Right hindlimb (tissue), 1 donor: ENCODE measurements at regions not wholly inside any gene's neighbourhood (a gene's known extent, or its start where the extent isn't known, plus 50 kb on each side); places are given as distances from the start of the nearest gene placed in this dataset.
"Not testable (repeated sequence)": the region's sequence is repeated elsewhere in the genome, so short reads cannot be mapped to it uniquely, and the experiment has no call there.

Experiments
- DNase-seq: peaks from one replicate; pipeline ENCODE4 v3.0.0-alpha.2; 2018

DNA sequence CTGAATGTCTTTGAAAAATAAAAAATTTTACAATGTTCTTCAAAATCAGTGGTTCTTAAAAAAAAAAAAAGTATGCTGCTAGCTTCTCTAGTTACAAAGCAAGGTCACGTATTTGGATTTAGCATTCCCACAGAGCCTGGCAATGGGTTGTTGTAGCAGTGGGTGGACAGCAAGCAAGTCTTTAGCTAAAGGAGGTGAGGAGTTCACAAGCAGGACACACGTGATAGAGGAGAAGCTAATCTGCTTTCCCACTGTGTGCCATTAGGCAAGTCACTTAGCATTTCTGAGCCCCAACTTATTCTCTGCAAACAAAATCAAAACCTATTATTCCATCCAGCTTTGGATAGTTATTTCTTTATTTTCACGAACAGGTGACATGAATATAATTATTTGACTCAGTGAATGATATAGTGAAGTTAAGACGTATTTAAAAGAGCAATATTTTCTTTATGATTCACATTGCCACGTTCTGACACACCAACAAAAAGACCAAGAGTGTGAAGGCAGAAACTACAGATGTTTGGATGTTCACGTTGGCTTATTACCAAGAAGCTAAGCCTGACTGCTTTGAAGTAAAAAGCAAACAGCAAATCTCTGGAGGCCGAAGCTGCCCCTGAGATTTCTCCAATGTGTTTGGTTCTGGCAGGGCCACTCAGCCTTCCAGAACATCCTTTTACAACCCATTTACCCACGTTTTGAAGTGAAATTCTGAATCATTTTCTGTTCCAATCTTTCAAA lies 612.1 kb upstream of the CDH6 start:
- no peak for DNase-seq

DNA sequence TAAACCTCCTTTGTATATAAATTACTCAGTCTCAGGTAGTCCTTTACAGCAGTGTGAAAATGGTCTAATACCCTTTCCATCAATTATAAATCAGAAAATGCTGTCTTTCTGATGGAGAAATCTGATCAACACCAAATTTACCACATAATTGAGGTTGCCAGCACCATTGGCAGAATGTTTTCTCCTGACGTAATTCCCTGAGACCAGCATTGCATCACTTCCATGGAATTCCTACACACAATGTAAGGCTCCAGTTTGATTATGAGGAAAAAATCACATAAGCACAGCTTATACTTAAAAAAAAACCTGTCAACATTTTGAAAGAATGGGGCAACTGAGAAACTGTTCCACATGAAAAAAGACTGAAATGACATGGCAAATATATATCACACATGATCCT lies 618.7 kb upstream of the CDH6 start:
- no peak for DNase-seq

DNA sequence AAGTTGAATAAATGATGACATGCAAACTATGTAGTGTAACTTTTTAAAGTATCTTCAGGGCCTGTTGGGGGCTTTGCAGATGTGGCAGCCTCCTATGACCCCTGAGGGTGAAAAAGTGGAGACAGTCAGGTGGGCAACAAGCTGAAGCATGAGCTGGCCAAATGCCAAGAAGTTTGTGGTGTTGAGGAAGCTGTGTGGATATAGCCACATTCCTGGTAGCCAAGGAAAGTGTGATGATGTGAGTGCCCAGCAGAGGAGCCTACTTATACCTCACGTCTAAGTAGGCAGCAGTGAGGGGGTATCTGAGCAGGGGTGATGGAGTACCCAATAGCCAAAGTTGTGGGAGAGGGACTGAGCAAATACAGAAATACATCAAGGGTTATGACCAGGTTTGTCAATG lies 621.2 kb upstream of the CDH6 start:
- no peak for DNase-seq

DNA sequence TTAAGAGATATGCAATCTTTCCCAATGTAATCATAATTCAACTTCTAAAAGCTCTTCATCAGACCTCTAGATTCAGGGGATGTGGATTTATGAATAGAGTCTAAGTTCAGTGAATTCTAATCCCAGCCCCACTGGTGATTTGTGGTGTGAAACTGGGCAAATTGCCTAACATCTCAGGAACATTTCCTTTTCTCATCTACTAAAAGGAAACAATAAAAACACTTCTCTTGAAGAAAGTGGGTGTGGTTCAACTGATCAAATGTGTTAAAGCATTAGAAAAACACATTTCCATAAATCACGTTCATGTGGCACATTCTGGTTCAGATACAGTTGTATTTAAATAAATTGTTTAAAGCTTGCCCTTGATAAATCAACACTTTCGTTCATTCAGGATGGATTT lies 631.7 kb upstream of the CDH6 start:
- DNase-seq: no peak

DNA sequence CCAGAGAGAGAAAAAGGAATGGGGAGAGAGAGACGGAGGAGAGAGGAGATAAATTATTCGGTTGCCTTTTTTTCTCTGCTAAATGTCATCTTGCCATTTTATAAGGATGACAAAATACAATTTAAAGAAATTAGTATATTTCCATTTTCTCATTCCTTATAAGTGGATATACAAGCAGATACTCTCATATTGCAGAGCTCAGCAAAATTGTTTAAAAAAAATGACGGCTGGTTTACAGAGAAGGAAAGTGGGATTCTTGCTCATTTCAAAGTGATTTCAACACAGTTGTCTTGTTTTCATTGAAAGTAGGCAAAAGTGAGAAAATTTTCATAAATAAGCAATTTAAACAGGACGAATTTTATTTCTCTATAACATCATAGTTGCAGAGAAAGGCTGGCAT lies 641.9 kb upstream of the CDH6 start:
- no peak for DNase-seq

DNA sequence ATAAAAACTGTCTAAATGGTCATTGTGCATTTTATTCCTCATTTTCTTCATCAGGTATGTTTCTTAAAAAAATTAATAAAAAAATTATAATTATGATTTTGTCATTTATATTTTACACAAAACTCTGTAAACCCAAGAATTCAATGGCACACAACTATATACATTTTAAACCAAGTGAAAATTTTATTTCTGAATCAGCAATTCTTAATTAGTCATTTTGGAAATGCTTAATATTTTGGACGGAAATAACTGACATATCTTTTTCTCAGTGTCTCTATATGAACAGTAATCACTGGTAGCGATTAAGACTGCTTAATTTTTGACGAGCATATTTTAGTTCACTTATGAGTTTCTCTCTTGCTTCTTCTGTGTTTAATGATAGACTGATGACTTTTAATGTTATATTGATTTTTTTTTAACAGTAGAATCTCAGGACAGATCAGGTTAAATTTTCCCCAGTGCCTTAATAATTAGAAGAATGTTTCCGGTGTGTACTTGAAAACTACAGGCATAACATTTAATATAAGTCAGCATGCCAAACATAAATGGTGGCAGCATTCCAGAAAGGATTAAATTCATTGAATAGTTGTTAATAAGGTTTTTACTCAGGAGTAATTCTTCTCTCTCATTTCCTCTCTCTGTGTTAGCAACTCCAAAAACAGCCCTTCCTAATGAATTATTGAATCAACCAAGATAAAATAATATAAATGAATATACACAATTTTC lies 644.7 kb upstream of the CDH6 start:
- DNase-seq: no peak

DNA sequence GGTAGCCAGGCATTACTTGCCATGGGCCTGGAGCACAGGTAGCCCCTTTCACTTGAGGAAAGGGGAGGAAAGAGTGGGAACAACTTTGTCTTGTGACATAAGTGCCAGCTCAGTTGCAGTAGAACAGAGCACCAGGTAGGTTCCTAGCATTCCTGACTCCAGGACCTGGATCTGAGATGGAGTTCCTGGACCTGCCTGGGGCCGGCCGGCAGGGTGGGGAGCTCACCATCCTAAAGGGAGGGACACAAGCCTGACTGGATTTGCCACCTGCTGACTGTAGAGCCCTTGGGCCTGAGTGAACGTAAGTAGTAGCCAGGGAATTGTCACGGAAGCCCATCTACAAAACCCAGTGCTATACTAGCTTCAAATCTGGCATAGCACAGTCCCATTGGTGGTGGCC lies 653.3 kb upstream of the CDH6 start:
- no peak for DNase-seq

DNA sequence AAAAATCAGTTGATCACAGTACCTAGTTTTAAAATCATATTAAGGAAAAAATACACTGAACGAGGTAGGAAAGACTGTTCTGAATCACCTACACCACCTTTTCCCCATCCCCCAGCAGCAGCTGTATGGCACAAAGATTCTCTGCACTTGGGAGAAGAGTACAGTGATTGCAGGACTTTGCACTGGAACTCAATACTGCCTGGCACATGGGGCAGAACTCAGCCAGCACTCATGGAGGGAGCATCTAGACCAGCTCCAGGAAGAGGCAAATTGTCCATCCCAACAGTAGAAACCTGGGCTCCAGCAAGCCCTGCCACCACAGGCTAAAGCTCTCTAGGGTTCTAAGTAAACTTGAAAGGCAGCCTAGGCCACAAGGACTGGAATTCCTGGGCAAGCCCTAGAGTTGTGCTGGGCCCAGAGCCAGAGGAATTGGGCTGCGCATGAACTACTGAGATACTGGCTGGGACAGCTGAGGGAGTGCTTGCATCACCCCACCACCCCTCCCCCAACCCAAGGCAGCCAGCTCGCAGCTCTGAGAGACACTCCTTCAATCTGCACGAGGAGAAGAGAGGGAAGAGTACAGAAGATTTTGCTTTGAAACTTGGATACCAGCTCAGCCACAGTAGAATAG lies 654.4 kb upstream of the CDH6 start:
- peak; percentile 29 for DNase-seq

DNA sequence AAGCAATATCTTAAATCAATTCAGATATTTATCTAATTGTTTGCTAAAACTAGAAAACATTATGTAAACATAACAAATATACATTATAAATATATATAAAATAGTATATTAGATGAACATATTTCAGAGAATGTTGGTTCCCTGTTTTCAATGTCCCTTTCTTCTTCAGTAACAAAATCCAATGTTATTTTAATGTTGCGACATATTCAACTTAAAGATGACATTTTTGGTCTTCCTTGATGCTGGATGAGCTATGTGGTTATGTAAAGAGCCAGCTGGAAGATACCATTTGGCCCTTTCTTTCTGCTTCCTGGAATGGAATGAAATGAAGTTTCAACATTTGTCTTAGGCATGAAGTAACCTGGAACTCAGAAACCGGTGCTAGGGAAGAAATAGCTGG lies 668.1 kb upstream of the CDH6 start:
- DNase-seq: no peak

DNA sequence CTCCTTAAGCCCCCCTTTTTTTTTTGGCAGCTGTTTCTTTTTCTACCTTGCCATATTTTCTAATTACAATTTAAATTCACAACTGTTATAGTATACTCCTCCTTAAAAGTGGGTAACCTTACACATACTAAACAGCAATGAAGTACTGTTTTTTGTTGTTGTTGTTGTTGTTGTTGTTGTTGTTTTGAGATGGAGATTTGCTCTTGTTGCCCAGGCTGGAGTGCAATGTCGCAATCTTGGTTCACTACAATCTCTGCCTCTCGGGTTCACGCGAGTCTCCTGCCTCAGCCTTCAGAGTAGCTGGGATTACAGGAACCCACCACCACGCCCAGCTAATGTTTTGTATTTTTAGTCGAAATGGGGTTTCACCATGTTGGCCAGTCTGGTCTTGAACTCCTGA lies 669.1 kb upstream of the CDH6 start:
- no peak for DNase-seq

DNA sequence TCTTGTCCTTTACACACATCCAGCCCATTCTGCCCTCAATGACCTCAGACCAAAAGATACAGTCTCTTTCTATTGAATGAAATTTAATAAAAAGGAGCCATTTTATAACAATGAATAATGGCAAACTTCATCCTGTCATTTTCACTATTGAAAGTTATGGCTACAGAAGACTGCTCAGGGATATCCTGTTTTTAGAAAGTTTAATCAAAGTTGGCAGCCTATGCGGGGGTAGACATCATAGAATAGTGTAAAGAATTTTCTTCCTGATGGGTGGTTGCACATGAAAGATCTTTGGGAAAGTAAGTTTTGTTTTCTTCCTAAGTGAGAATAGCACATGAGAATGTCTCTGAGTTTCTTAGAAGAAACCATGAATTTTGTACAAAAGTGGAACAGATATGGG lies 670.4 kb upstream of the CDH6 start:
- DNase-seq: no peak

DNA sequence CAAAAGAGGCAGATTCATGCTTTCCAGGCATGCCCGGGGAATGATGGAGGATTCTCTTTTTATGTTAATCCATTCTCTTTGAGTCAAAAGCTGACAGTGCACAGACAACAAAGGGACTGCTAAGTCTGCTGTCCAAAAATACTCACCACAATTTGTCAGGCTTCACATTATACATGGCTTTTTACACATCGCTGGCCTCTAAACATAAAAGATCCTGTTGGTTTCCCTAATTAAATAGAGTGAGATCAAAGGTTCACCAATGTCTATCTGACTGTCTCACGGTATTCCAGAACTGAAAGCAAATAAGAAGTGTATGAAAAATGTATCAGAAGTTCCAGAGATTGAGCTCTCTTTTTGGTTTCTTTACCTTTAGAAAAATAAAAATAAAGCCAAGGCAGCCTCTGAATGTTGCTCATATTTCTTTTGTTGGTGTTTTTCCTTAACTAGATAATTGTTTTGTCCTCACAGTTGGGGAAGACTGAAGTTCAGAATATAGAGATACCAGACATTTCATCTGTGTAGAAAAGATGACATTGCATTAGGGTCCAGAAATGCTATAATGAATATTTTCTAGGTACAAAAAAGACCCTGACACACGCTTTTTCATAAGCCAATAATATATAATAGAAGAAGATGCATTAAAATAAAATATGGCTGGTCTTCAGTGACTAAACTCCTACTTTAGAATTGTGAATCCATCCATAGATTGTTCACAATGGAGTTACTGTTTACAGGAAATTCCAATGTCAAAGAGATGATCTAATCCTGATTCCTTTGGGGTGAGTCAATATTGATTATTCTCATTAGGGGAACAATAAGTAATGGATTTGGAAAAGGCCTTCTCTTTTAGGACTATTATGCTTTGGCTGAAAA lies 688.2 kb upstream of the CDH6 start:
- DNase-seq: no peak

DNA sequence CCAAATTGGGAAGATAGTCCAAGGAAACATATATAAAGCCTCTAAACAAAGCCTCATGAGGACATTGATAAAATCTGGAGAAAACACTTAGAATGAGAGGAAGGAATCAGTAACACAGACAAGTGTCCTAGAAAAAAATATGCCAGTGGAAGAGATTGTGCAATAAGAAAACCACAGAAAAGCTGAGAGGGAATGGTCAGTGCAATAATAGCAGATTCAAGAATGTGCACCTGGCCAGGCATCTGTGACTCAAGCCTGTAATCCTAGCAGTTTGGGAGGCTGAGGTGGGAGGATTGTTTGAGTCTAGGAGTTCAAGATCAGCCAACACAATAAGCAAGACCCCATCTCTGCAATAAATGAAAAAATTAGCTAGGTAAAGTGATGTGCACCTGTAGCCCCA lies 691.2 kb upstream of the CDH6 start:
- DNase-seq: no peak

DNA sequence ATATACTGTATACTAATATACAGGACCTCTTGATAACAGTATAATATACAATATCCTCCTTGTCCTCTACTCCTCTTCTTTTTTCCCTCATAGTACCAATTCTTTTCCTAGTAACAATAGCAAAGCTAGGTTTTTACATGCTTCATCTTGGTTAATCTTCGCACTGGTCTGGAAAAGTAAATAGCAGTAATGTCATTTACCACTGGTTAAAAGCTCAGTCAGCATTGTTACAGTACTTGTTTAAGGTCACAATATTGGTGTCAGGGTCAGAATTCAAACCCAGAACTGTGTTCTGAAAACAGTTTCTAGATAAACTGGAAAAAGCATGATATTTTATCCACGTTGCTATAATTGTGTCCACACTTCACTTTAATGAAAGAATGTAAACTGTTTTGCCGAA lies 692.4 kb upstream of the CDH6 start:
- no peak for DNase-seq

DNA sequence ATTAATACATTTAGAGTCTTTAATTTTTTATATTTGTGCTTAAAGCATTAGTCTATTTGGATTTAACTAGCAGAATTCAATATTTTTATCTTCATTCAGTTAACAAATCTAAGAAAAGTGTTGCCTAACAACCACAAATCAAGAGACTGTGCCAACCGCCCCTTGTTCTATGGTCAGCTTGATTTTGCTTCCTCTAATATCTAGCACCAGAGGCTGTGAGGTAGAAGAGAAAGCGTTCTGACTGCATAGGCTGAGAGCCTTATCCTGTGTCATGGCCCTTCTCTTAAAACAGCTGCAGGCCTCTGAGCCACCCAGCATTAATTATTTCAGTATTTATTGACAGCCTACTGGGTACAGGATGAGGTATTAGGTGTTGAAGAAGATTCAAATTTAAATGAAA lies 693.0 kb upstream of the CDH6 start:
- DNase-seq: no peak

DNA sequence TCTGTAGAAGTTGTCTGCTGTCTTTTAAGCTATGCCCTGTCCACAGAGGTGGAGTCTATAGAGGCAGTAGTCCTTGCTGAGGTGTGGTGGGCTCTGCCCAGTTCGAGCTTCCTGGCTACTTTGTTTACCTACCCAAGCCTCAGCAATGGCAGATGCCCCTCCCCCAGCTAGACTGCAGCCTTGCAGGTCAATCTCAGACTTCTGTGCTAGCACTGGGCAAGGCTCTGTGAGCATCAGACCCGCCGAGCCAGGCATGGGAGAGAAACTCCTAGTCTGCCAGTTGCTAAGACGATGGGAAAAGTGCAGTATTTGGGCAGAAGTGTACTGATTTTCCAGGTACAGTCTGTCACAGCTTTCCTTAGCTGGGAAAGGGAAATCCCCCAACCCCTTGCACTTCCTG lies 694.1 kb upstream of the CDH6 start:
- DNase-seq: no peak

DNA sequence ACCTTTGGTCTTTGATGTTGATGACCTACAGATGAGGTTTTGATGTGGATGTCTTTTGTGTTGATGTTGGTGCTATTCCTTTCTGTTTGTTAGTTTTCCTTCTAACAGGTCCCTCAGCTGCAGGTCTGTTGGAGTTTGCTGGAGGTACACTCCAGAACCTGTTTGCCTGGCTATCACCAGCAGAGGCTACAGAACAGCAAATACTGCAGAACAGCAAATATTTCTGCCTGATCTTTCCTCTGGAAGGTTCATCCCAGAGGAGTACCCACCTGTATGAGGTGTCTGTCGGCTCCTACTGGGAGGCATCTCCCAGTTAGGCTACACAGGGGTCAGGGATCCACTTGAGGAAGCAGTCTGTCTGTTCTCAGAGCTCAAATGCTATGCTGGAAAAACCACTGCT lies 694.5 kb upstream of the CDH6 start:
- no peak for DNase-seq

DNA sequence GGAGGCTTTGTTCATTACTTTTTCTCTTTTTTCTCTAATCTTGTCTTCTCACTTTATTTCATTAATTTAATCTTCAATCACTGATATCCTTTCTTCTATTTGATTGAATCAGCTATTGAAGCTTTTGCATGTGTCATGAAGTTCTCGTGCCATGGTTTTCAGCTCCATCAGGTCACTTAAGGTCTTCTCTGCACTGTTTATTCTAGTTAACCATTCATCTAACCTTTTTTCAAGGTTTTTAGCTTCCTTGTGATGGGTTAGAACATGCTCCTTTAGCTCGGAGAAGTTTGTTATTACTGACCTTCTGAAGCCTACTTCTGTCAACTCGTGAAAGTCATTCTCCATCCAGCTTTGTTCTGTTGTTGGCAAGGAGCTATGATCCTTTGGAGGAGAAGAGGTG lies 695.0 kb upstream of the CDH6 start:
- DNase-seq: not testable (repeated sequence)

DNA sequence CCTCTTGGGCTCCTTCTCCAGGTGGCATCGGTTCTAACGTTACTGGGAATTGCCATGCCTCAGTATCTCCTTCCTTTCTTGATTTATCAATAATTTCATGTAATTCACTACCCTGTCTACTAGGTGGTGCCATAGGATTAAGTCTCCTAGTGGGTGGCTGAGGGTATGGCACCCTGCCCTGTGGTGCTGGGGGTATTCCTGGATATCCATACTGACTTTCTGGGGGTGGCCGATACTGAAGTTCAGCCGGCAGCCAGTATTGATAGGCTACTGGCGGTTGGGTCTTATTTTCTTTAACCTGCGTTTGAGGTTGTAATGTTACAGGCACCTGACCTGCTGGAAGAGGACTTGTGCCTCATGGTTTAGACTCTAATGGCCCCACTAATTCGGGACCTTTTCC lies 699.4 kb upstream of the CDH6 start:
- DNase-seq: not testable (repeated sequence)

DNA sequence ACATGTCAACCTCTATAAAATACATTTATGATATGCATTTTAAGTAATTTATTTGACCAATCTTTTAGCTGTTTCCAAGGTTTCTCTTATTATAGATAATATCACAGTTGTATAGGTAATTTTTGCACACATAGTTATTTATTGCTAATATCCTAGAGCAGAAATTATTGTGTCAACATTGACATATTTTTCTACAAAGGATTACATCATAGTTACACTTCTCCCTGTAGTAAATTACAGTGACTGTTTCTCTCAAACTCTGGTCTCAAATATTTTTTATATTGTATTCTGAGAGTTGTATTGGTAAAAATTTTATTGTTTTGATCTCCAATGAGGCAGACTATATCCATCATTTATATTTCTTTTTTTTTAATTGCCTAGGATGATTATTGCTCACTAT lies 714.4 kb upstream of the CDH6 start:
- no peak for DNase-seq

DNA sequence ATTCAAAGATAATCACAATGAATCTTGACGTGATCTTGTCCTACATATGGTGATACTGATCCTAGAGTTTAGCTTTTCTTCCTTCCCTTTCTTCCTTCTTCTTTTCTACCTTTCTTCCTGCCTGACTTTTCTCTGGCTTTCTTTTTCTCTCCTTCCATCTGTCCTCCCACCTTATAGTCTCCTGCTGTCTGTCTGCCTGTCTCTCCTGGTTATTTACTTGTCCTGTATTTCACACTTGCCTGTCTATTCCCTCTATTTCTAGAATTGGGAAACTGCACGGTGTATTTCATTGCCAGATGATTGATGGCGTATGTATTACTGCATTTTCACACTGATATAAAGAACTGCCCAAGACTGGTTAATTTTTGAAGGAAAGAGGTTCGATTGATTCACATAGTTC lies 718.1 kb upstream of the CDH6 start:
- DNase-seq: no peak

DNA sequence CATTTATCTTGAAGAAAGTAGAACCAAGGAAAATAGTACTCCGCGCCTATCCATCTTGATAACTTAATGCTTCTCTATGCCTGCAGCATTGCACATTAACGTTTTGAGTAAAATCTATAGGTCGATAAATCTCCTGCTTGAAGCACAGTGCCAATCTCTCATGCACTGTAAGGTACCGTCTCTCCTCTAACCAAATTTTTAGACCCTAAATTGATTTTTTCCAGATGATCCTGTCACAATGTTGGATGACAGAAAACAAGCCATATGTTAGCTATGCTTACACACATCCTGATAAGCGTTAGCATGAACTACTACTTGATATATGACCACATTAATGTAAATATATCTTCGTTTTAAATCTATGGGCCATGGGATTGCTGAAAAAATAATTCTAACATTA lies 723.8 kb upstream of the CDH6 start:
- no peak for DNase-seq

DNA sequence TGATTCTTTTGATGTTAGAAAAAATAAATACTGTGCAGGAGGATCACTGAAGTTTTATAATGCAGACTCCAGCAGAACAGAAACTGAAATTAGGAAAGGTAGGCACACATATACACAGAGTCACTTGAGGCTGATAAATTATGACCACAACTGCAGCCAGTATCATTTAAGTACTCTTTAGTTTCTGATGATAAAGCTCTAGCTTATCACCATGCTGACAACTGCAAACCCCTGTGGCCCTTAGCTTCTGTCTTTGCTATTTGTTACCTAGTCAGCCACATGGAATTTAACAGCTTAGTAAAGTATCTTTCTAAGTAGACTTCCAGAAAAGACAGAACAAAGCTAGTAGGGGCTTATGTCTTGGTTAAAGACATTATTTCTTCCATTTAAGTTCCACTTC lies 734.8 kb upstream of the CDH6 start:
- DNase-seq: no peak
